C4-2B (cell line): ENCODE measurements at regions not wholly inside any gene's neighbourhood (a gene's known extent, or its start where the extent isn't known, plus 50 kb on each side); places are given as distances from the start of the nearest gene placed in this dataset.
A peak's percentile ranks its signal among the peaks of the same experiment; 100 is the strongest.
"Not testable (repeated sequence)": the region's sequence is repeated elsewhere in the genome, so short reads cannot be mapped to it uniquely, and the experiment has no call there.

Experiments
- H3K27ac ChIP-seq: fragments of 450-650 bp; 2 replicates; pipeline ENCODE4 v1.5.1; 2017
- ZFX ChIP-seq: fragments of 450-650 bp; IDR thresholded peaks from 2 replicates; pipeline ENCODE4 v1.6.1; 2017
- TF ChIP-seq, protein P1 (sequence below): fragments of 450-650 bp; conservative IDR thresholded peaks from 2 replicates; pipeline ENCODE4 v1.5.1; 2017; ENCODE audit warnings: mild to moderate bottlenecking

DNA sequence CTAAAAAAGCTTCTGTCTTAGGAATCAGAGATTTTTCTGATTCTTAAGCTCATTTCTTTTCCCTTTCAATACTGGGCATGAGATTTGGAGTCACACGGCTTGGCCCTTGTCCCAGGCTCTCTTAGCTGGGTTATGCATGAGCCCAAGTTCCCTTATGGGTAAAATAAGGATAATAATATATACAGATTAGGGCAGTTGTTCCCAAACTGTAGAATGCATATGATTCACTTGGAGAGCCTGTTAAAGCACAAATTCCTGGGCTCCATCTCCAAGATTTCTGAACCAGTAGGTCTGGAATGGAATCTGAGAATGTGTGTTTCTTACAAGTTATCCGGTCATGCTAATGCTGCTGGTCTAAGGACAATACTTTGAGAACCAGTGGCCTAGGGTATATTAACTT, 154.0 kb downstream of the REEP3 start:
- H3K27ac ChIP-seq = no peak overlapping the region
- TF ChIP-seq ZFX = no peak
- TF ChIP-seq, protein P1, sequence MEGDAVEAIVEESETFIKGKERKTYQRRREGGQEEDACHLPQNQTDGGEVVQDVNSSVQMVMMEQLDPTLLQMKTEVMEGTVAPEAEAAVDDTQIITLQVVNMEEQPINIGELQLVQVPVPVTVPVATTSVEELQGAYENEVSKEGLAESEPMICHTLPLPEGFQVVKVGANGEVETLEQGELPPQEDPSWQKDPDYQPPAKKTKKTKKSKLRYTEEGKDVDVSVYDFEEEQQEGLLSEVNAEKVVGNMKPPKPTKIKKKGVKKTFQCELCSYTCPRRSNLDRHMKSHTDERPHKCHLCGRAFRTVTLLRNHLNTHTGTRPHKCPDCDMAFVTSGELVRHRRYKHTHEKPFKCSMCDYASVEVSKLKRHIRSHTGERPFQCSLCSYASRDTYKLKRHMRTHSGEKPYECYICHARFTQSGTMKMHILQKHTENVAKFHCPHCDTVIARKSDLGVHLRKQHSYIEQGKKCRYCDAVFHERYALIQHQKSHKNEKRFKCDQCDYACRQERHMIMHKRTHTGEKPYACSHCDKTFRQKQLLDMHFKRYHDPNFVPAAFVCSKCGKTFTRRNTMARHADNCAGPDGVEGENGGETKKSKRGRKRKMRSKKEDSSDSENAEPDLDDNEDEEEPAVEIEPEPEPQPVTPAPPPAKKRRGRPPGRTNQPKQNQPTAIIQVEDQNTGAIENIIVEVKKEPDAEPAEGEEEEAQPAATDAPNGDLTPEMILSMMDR = no peak

DNA sequence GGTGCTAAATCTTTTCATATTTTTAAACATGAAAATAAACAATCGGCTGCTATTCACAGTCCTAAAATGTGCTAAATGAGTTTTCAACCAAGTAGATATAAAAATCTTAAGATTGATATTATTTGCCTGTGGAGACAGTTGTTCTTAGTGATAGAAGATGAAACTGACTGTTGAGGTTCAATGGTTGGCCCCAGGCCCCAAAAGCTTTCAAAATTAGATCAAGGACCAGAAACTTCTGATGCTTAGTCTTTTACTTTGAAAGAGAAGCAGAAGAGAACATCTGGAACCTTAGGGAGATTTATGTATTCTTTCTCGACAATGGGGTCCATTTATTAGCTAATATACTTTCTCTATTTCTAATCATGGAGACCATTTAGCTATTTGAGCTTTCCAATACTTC, 155.8 kb downstream of the REEP3 start:
- no peak overlapping the region for H3K27ac ChIP-seq
- TF ChIP-seq, protein P1 = no peak
- TF ChIP-seq ZFX = no peak

DNA sequence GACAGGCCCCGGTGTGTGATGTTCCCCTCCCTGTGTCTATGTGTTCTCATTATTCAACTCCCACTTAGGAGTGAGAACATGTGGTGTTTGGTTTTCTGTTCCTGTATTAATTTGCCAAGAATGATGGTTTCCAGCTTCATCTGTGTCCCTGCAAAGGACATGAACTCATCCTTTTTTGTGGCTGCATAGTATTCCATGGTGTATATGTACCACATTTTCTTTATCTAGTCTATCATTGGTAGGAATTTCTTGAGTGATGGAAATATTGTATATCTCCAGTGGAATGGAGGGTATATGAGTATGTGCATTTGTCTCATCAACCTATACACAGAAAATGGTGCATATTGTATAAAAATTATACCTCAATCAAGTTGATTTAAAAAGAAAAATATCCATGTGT, 159.3 kb downstream of the REEP3 start:
- H3K27ac ChIP-seq = not testable (repeated sequence)

DNA sequence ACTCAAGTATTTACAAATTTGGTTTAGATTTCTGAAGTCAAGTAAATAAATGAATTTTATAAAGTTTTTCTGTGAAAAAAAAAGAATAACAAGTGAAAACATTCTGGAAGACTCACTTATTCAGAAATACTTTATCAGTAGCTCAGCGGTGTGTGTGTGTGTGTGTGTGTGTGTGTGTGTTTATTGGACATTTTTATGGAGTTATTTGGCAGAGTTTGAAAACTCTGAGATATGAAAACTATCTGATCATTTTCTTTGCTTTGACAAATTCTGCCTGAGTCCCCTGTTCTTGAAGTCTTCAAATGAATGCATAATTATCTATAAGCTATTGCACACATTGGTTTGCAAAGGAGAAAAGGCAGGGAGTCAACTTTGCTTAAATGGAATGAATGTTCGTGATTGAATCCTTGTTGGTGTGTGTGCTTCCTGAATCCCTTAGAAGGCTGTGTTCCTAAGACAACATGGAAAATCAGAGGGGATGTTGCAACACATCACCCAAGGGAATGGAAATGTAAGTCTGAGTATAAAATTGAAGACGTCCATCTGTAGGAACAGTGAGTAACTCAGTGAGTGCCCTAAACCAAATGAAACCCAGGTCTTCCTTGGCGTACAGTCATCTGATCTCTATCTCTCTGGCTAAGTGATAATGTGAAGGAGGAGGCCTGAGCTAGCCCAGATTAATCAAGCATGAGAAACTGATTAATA, 160.9 kb downstream of the REEP3 start:
- peak overlapping the region; percentile 74 for H3K27ac ChIP-seq
- no peak for TF ChIP-seq ZFX
- TF ChIP-seq, protein P1 = no peak

DNA sequence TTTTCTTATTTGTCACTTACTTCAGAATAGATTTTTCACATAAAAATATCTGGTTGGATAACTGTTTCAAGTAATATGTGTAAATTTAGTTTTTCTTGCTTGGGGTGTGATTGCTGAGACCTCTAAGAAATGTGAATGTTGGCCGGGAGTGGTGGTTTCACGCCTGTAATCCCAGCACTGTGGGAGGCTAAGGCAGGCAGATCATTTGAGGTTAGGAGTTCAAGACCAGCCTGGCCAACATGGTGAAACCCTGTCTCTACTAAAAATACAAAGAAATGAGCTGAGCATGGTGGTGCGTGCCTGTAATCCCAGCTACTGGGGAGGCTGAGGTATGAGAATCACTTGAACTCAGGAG, 161.5 kb downstream of the REEP3 start:
- peak overlapping the region; percentile 74 for H3K27ac ChIP-seq

DNA sequence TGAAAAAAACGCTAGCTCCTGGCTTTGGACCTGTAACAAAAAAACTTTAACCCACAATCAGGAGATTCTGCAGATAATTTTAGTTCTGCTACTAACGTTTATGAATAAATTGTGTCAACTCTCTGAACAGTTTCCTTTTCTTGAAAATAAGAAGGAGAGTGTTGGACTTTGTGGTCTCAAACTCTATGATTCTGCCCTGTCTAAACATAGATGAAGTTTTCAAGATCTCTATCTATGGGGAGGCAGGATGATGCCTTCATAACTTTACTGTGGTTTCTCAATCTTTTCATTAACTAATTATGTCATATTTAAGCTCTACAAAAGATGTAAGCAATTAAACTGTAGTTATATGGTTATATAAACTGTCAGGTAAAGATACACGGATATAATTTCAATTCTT, 162.0 kb downstream of the REEP3 start:
- peak overlapping the region; percentile 74 for H3K27ac ChIP-seq
- no peak for TF ChIP-seq ZFX

DNA sequence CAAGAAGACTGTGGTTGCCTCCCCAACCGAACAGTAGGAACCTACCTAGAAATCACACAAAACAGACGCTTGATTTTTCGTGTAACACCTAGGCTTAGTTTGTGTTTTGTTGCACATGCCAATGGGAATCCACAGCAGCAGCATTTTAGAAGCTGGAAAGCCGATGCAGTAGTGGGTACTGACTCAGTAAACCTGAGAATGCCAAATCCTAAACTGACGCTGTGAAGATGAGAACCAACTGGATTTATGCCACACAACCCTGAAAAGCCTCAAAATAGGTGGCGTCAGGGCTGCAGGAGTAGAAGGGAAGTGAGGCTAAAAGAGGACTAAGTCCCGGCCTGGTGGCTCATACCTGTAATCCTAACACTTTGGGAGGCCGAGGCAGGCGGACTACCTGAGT, 162.5 kb downstream of the REEP3 start:
- TF ChIP-seq, protein P1 = no peak
- no peak for TF ChIP-seq ZFX
- no peak overlapping the region for H3K27ac ChIP-seq

DNA sequence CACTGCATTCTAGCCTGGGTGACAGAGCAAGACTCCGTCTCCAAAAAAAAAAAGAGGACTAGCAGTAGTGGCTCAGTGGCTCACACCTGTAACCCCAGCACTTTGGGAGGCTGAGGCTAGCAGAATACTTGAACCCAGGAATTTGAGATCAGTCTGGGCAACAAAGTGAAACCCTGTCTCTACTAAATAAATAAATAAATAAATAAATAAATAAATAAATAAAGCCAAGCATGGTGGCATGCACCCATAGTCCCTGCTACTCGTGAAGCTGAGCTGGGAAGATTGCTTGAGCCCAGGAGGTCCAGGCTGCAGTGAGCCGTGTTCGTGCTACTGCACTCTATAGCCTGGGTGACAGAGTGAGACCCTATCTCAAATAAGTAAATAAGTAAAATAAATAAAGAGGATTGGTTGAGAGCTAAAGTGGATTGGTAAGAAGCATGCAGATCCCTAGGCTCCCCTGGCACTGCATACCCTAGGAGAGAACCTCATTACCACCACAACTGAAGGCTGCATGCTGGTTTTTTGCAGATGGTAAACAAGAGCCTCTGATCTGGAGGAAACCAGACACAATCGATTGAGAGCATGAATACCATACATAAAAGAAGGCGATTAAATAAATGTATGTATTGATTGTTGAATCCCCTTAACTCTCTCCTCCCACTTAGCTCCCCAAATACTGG, 163.2 kb downstream of the REEP3 start:
- H3K27ac ChIP-seq = no peak overlapping the region
- no peak for TF ChIP-seq ZFX
- TF ChIP-seq, protein P1 = no peak

GRCh38 chr10:63689768-63690167, 168.6 kb downstream of the REEP3 start:
- no peak overlapping the region for H3K27ac ChIP-seq

More at GRCh38 chr10:63689768-63690167, 168.6 kb downstream of the REEP3 start:
- TF ChIP-seq ZFX = no peak
- TF ChIP-seq, protein P1 = no peak
